ENCODE measurements at regions not wholly inside any gene's neighbourhood (a gene's known extent, or its start where the extent isn't known, plus 50 kb on each side); places are given as distances from the start of the nearest gene placed in this dataset.
A peak's percentile ranks its signal among the peaks of the same experiment; 100 is the strongest.

GRCh38 chr15:88744548-88745020 is 58.7 kb upstream of the ACAN start:
- DNase-seq (ENCODE audit: low spot score) = peak; percentile 47

- no peak for DNase-seq (ENCODE audit: low spot score)
These were observed 58.2 kb upstream of the ACAN start for GRCh38 chr15:88745065-88745464.

GRCh38 chr15:88745696-88746095 is 57.5 kb upstream of the ACAN start:
- DNase-seq (ENCODE audit: low spot score) = no peak

GRCh38 chr15:88746451-88746850 is 56.8 kb upstream of the ACAN start:
- DNase-seq (ENCODE audit: low spot score) = no peak

GRCh38 chr15:88747111-88747510 is 56.1 kb upstream of the ACAN start:
- DNase-seq (ENCODE audit: low spot score) = no peak

DNA sequence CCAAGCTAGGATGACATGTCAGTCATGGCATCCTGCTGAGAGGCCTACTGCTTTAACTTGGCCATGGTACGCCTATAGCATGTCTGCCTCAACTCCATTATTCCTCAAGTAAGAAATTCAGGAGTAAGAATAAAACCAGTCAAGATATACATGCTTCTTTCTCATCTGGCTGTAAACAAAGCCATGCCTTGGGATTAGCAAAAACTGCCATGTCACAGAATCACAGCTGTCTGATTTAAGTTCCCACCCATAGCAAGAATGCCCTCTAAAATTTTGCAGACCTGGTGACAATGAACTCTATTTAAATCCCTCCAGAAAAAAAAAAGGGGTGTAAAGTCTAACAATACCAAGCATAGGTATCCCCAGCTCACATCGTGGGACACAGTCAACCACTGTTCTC is 55.6 kb upstream of the ACAN start:
- DNase-seq (ENCODE audit: low spot score) = no peak

DNA sequence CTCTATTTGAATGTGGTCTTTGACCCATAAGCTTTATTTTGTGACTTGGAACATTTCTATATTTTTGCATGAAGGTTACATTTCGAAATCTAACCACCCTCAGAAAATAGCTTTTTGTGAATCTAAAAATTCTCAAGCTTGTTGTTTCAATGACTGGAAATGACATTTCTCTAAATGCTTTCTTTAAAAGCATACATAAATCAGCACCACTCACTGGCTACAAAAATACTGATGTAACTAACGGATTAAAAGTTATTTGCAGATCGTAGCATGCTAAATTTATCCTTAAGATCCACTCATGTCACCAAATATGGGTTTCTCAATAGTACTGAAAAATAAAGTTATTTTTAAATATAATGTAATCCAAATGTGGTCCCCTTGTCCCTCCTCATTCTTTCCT is 55.2 kb upstream of the ACAN start:
- DNase-seq (ENCODE audit: low spot score) = no peak

GRCh38 chr15:88748651-88749050 is 54.6 kb upstream of the ACAN start:
- DNase-seq (ENCODE audit: low spot score) = no peak

DNA sequence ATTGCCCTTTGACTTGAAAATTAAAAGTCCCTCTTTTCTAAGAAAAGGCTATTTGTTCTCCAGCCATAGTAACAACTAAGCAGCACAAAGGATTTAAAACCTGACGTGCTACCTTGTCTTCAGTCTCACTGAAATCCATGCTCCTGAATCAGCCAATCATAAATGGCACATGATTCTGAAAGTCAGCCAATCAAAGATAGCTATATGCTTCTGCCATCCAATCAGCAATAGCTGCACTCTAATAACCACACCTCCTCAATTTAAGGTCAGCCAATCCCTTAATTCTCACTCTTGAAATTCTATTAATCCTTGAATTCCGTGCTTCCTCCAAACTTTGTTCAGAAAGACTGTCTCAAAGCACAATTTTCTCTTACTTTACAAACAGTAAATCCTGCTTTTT is 53.5 kb upstream of the ACAN start:
- DNase-seq (ENCODE audit: low spot score) = no peak

- no peak for DNase-seq (ENCODE audit: low spot score)
These were observed 50.7 kb upstream of the ACAN start for GRCh38 chr15:88752501-88752900.

GRCh38 chr15:88752951-88753350 is 50.3 kb upstream of the ACAN start:
- no peak for DNase-seq (ENCODE audit: low spot score)

Data from iPS-NIHi11 (cell line).